T-helper 17 cell (primary cell): ENCODE measurements at regions not wholly inside any gene's neighbourhood (a gene's known extent, or its start where the extent isn't known, plus 50 kb on each side); places are given as distances from the start of the nearest gene placed in this dataset.
A peak's percentile ranks its signal among the peaks of the same experiment; 100 is the strongest.
"Not testable (repeated sequence)": the region's sequence is repeated elsewhere in the genome, so short reads cannot be mapped to it uniquely, and the experiment has no call there.

ENCODE experiments used
- ATAC-seq: fragments of 150-1000 bp; cut with Tn5 transposase; 2 replicates; pipeline ENCODE4 v1.10.0; 2021; ENCODE audit warnings: mild to moderate bottlenecking, moderate library complexity
- DNase-seq, 3 donors: peaks; one replicate each; pipeline versions ENCODE4 v3.0.0 to v3.0.0-alpha.2; 2020 to 2021
- H3K9me3 ChIP-seq: one replicate; pipeline ENCODE4 v1.7.0; 2013; ENCODE audit warnings: low read length, mild to moderate bottlenecking; ENCODE audit not compliant: control insufficient read depth, poor library complexity, severe bottlenecking
- H3K27ac Mint-ChIP-seq: one replicate; pipeline ENCODE4 v1.8.0; 2022; ENCODE audit warnings: mild to moderate bottlenecking, moderate library complexity, mixed read lengths
- H3K27me3 Mint-ChIP-seq: one replicate; pipeline ENCODE4 v1.8.0; 2022; ENCODE audit warnings: mixed read lengths
- H3K36me3 Mint-ChIP-seq: one replicate; pipeline ENCODE4 v1.8.0; 2022; ENCODE audit warnings: low read depth, mixed read lengths
- H3K4me1 Mint-ChIP-seq: one replicate; pipeline ENCODE4 v1.8.0; 2022; ENCODE audit warnings: mild to moderate bottlenecking, mixed read lengths
- H3K4me3 Mint-ChIP-seq: one replicate; pipeline ENCODE4 v1.8.0; 2022; ENCODE audit warnings: mild to moderate bottlenecking, moderate library complexity, mixed read lengths

- peak; percentile 80 for ATAC-seq
- peaks cover 4% of the 10 kb centered on the region for H3K36me3 Mint-ChIP-seq
- DNase-seq = peak in 2 of 3 donors; percentile 13 to 19
- H3K4me1 Mint-ChIP-seq = peaks cover 28% of the 10 kb centered on the region
- peak overlapping the region; percentile 84 for H3K4me3 Mint-ChIP-seq
- no peaks in the 10 kb centered on the region for H3K27me3 Mint-ChIP-seq
- peak overlapping the region; percentile 95 for H3K27ac Mint-ChIP-seq
- H3K9me3 ChIP-seq = no peaks in the 10 kb centered on the region
These were observed 103.8 kb upstream of the ETV6 start for GRCh38 chr12:11545484-11546330.

DNA sequence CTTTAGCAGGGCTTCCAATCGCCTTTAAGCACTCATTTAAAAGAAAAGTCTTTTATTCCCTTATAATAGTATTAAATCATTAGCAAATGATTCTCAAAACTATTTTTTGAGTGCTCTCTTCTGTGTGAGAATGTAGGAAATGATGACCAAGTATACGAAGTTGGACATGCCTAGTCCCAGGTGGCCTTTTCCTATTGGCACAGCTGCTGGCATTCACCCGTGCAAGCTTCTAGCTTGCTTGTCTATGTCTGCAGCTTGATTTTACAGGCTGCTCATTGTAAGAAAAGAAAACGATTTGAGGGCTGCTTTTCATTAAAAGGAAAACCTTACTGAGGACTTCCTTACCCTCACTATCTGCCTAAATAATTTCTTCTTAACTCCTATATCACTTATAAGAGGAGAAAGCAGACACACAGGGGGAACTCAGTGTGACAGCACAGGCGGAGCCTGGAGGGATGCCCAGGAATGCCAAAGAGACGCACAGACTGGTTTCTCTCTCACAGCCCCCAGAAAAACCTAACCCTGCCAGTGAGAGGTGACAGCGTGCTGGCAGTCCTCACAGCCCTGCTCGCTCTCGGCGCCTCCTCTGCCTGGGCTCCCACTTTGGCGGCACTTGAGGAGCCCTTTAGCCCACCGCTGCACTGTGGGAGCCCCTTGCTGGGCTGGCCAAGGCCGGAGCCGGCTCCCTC, 102.7 kb upstream of the ETV6 start:
- peaks cover 26% of the 10 kb centered on the region for H3K4me1 Mint-ChIP-seq
- H3K27me3 Mint-ChIP-seq, DNase-seq, H3K36me3 Mint-ChIP-seq, H3K9me3 ChIP-seq, ATAC-seq: not testable (repeated sequence)
- peak overlapping the region; percentile 84 for H3K4me3 Mint-ChIP-seq
- H3K27ac Mint-ChIP-seq = peak overlapping the region; percentile 95

- H3K9me3 ChIP-seq, H3K36me3 Mint-ChIP-seq, ATAC-seq, DNase-seq, H3K27me3 Mint-ChIP-seq: not testable (repeated sequence)
- Mint-ChIP-seq H3K4me1 (peaks cover 24% of the 10 kb centered on the region), H3K4me3 (peak overlapping the region; percentile 84), H3K27ac (peak overlapping the region; percentile 95)
These were observed 102.2 kb upstream of the ETV6 start for GRCh38 chr12:11547271-11547646.

DNA sequence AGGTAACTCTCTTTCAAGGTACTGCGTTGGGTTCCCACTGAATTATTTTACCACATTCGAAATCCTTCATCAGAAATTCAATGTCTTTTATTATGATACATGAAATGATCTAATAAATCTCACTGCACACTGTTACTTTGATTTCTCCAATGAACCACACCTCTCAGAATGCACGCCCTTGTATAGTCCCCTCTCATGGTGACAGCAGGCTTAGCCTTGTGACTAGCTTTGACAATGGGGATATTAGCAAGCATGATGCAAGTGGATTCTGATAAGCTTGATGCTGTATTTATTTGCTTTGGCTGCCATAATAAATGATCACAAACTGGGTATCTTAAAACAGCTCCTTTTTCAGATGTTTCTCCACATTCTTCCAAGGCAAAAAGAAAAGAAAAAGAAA, 100.4 kb upstream of the ETV6 start:
- no peaks in the 10 kb centered on the region for H3K9me3 ChIP-seq
- H3K4me3 Mint-ChIP-seq = no peak overlapping the region
- H3K27ac Mint-ChIP-seq = peak overlapping the region; percentile 95
- H3K27me3 Mint-ChIP-seq = no peaks in the 10 kb centered on the region
- peaks cover 20% of the 10 kb centered on the region for H3K4me1 Mint-ChIP-seq
- no peak for DNase-seq
- H3K36me3 Mint-ChIP-seq = peaks cover 4% of the 10 kb centered on the region
- no peak for ATAC-seq

DNA sequence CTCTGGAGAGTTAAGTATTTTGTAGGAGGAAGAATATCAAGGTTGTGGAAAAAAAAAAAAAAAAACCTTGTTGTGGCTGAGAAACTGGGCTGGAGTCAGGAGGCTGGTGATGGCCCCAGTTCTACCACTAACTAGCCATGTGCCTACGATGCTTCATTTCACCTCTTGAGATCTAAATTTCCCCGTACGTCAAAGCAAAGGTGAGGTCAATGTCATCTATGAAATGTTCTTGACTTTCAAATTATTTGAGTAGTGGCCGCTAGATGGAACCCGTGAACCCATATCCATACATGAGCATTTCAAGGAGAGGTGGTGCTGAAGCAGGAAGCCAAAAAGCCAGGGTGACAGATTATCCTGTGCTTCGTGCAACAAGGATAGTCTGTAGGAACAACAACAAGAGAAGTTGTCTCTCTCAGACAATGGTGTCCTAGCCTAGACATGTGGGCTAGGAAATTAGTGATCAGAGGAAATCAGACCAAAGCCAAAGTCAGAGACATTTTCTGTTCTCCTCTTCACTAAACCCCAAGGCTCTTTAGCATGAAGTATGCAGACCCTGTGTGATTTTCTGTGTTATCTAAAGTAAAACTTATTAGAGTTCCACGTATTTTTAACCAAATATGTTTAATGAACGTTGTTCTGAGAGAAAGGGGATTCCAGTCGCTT, 95.5 kb upstream of the ETV6 start:
- peaks cover 10% of the 10 kb centered on the region for H3K4me1 Mint-ChIP-seq
- ATAC-seq (peak; percentile 83), DNase-seq (peak in 1 of 3 donors; percentile 35)
- peak overlapping the region; percentile 5 for H3K4me3 Mint-ChIP-seq
- H3K36me3 Mint-ChIP-seq = peaks cover 4% of the 10 kb centered on the region
- peak overlapping the region; percentile 14 for H3K27ac Mint-ChIP-seq
- H3K9me3 ChIP-seq = no peaks in the 10 kb centered on the region
- H3K27me3 Mint-ChIP-seq = no peaks in the 10 kb centered on the region

DNA sequence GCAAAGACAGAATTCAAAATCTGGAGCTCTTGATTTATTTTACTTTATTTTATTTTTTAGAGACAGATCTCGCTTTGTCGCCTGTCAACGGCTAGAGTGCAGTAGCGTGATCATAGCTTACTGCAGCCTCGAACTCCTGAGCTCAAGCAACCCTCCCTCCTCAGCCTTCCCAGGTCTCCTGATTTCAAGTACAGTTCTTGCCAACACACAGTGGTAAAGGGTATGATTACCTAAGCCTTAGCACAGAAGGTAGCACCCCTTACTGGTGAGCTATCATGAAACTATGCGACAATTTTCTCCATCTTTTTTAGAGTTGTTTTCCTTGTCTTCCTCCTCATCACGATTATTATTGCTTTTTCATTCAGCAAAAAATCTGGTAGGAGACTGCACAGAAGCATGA, 94.3 kb upstream of the ETV6 start:
- no peaks in the 10 kb centered on the region for H3K27me3 Mint-ChIP-seq

DNA sequence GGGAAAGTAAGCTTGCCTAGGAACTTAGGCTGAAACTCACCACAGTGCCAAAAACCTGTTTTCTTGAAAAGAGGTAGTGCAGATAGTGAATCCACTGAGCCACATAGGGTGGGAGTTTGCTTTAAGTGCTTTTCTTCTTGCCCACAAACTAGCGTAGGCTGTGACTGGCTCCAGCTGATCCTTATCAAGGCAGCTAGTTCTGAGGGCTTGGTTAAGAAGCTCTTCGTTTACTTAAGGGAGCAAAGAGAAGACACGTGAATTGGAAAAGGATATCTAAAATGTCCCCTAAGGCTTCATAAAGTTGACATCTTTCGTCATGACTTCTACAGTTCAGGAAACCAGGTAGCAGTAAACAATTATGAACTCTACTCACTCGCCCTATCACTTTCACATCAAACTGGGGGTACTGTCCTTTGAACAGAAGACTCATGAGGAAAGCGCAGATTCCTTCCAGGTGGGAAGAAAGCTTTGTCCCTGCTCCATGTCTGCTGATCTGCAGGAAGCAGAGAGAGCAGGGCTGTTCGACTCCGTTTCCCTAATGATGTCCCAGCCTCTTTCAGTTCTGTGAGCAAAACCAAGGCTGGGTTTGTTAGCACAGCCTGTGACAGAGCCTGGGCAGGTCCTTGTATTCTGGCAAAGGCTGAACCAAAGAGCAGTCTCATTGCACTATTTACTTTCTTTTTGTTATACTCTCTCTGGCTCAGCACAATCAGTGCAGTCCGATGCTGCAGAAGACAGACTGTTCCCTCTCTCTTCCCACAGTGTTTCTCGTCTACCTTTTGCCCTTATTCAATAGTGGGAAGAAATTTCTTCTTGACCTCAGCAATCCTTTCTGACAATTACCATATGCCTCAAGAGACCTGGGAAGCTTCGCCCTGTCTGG, 93.5 kb upstream of the ETV6 start:
- peak overlapping the region; percentile 71 for H3K4me3 Mint-ChIP-seq
- H3K27ac Mint-ChIP-seq = peak overlapping the region; percentile 63
- no peaks in the 10 kb centered on the region for H3K36me3 Mint-ChIP-seq
- peaks cover 10% of the 10 kb centered on the region for H3K4me1 Mint-ChIP-seq
- H3K27me3 Mint-ChIP-seq = no peaks in the 10 kb centered on the region
- DNase-seq (no peak), ATAC-seq (peak; percentile 57)
- no peaks in the 10 kb centered on the region for H3K9me3 ChIP-seq

More for the DNA sequence above, 94.3 kb upstream of the ETV6 start:
- H3K9me3 ChIP-seq = no peaks in the 10 kb centered on the region
- Mint-ChIP-seq H3K4me3 (peak overlapping the region; percentile 71), H3K4me1 (peaks cover 10% of the 10 kb centered on the region), H3K27ac (peak overlapping the region; percentile 63), H3K36me3 (peaks cover 4% of the 10 kb centered on the region)
- DNase-seq = no peak
- no peak for ATAC-seq

GRCh38 chr12:11556682-11557081, 92.8 kb upstream of the ETV6 start:
- Mint-ChIP-seq H3K27me3 (no peaks in the 10 kb centered on the region), H3K4me1 (peaks cover 10% of the 10 kb centered on the region), H3K36me3 (no peaks in the 10 kb centered on the region), H3K27ac (peak overlapping the region; percentile 63), H3K4me3 (peak overlapping the region; percentile 71)
- no peaks in the 10 kb centered on the region for H3K9me3 ChIP-seq
- DNase-seq = no peak
- no peak for ATAC-seq

- H3K4me3 Mint-ChIP-seq = no peak overlapping the region
- peaks cover 3% of the 10 kb centered on the region for H3K4me1 Mint-ChIP-seq
- no peaks in the 10 kb centered on the region for H3K36me3 Mint-ChIP-seq
- ATAC-seq (no peak), DNase-seq (no peak)
- H3K27ac Mint-ChIP-seq = no peak overlapping the region
- no peaks in the 10 kb centered on the region for H3K27me3 Mint-ChIP-seq
- H3K9me3 ChIP-seq = no peaks in the 10 kb centered on the region
These were observed 89.7 kb upstream of the ETV6 start for GRCh38 chr12:11559626-11560340.

DNA sequence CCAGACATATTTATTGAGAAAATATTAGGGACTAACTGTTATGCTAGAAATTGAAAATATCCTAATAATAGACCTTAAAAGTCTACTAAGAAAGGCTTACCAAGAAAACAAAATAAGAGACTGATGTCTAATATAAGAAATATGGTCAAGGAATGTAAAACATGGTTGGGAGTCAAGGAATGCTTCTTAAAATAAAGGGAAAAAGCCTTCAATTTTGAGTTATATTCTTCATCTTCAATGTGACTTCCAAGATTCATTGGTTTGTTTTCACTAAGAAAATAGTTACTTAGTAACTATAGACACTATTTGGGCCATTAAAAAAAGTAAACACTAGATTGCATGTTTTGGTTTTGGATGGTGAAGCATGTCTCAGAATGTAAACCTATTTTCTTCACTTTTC, 88.1 kb upstream of the ETV6 start:
- Mint-ChIP-seq H3K27me3 (no peaks in the 10 kb centered on the region), H3K36me3 (no peaks in the 10 kb centered on the region), H3K4me3 (no peak overlapping the region), H3K27ac (no peak overlapping the region), H3K4me1 (peaks cover under 1% of the 10 kb centered on the region)
- DNase-seq (no peak), ATAC-seq (no peak)
- no peaks in the 10 kb centered on the region for H3K9me3 ChIP-seq

GRCh38 chr12:11563785-11564739, 85.4 kb upstream of the ETV6 start:
- ATAC-seq = no peak
- no peaks in the 10 kb centered on the region for H3K4me1 Mint-ChIP-seq

More at GRCh38 chr12:11563785-11564739, 85.4 kb upstream of the ETV6 start:
- H3K27ac Mint-ChIP-seq = no peak overlapping the region
- no peak for DNase-seq
- no peak overlapping the region for H3K4me3 Mint-ChIP-seq
- no peaks in the 10 kb centered on the region for H3K36me3 Mint-ChIP-seq
- no peaks in the 10 kb centered on the region for H3K27me3 Mint-ChIP-seq
- no peaks in the 10 kb centered on the region for H3K9me3 ChIP-seq
